ENCODE measurements at regions not wholly inside any gene's neighbourhood (a gene's known extent, or its start where the extent isn't known, plus 50 kb on each side); places are given as distances from the start of the nearest gene placed in this dataset.
A peak's percentile ranks its signal among the peaks of the same experiment; 100 is the strongest.
"Not testable (repeated sequence)": the region's sequence is repeated elsewhere in the genome, so short reads cannot be mapped to it uniquely, and the experiment has no call there.

DNA sequence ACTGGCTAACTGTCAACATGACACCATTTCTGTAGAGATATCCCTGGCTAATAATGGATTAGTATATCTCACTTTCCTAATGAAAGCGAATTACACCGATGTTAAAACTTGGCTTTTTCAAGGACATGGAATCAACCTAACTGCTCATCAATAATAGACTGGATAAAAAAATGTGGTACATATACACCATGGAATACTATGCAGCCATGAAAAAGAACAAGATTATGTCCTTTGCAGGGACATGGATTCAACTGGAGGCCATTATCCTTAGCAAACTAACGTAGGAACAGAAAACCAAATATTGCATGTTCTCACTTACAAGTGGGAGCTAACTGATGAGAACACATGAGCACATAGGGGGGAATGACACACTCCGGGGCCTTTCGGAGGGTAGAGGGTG, 62.6 kb downstream of the ZIC1 start:
- H3K36me3 Mint-ChIP-seq: peaks cover 0 to 5% of the 10 kb centered on the region in 2 donors

DNA sequence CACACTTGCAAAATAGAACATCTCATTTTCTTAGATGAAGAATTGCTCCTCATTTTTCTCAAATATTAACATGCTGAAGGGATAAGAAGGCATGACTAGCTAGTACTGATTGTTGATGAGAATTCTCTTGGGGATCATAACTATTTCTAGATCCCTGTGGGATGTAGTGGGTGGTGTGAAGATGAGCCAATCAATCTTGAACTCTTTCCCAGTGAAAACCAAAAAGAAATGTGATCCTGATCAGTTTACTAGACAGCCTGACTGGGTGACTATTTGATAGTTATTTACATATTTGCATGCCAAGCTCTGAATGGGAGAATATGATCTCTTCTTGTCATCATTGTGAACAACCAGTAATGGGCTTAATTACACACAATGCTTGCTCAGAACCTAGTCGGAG, 63.7 kb downstream of the ZIC1 start:
- DNase-seq (ENCODE audit: low spot score in 2 of 2): no peak
- Mint-ChIP-seq H3K9me3 (peaks cover 0 to 11% of the 10 kb centered on the region in 2 donors), H3K36me3 (peaks cover 0 to 5% of the 10 kb centered on the region in 2 donors), H3K27ac (no peak overlapping the region)
- no peak for ATAC-seq

More for the DNA sequence above, 62.6 kb downstream of the ZIC1 start:
- DNase-seq (ENCODE audit: low spot score in 2 of 2): no peak
- Mint-ChIP-seq H3K27ac (no peak overlapping the region), H3K9me3 (peaks cover 4 to 11% of the 10 kb centered on the region in 2 donors)
- no peak for ATAC-seq

DNA sequence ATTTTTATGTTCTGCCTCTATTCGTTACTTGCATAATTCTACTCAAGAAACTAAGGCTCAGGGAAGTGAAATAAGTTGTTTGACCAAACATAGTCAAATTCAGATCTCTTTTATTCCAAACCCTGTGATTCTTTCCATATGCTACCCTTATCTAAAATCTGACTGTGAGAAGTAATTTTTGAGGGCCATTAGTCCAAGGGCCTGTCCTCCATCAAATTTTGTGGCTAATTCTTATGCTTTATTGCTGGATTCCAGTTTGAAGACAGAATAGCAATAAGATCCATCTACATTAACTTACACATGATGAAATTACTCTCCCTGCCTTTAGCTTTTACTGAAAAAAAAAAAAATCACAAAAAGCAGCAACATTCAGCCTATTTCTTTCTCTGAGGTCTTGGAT, 74.0 kb downstream of the ZIC1 start:
- Mint-ChIP-seq H3K27ac (no peak overlapping the region), H3K9me3 (peaks cover 6 to 12% of the 10 kb centered on the region in 2 donors), H3K36me3 (no peaks in the 10 kb centered on the region)
- ATAC-seq (no peak), DNase-seq (ENCODE audit: low spot score in 2 of 2) (no peak)

DNA sequence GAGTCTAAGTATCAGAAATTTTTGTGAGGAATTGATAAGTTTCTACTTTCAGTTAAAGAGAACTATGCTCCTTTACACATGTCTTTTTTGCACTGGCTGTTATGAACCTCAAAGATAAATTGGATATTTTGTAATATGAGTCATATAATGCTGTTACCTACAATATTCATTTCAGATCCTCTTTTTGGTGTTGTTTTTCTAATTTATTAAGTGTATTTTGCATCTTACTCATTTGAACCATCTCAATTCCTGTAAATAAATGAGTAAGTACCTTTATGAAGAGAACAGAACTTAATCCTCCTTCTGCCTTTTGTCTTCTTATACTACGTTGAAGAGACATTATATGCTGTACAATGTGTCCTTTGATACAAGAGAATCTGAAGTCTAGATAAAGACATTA, 74.4 kb downstream of the ZIC1 start:
- ATAC-seq (no peak), DNase-seq (ENCODE audit: low spot score in 2 of 2) (no peak)
- Mint-ChIP-seq H3K9me3 (peaks cover 6 to 12% of the 10 kb centered on the region in 2 donors), H3K36me3 (no peaks in the 10 kb centered on the region), H3K27ac (no peak overlapping the region)

GRCh38 chr3:147493065-147493464, 83.9 kb downstream of the ZIC1 start:
- Mint-ChIP-seq H3K9me3 (peaks cover 5 to 15% of the 10 kb centered on the region in 2 donors), H3K27ac (no peak overlapping the region), H3K36me3 (no peaks in the 10 kb centered on the region)
- DNase-seq (ENCODE audit: low spot score in 2 of 2) (no peak), ATAC-seq (no peak)

- Mint-ChIP-seq H3K9me3 (peaks cover 5 to 15% of the 10 kb centered on the region in 2 donors), H3K27ac (no peak overlapping the region), H3K36me3 (no peaks in the 10 kb centered on the region)
- DNase-seq (ENCODE audit: low spot score in 2 of 2): no peak
- ATAC-seq: no peak
These were observed 84.5 kb downstream of the ZIC1 start for GRCh38 chr3:147493666-147494065.

- DNase-seq (ENCODE audit: low spot score in 2 of 2) (no peak), ATAC-seq (no peak)
- Mint-ChIP-seq H3K9me3 (peaks cover 0 to 5% of the 10 kb centered on the region in 2 donors), H3K27ac (no peak overlapping the region), H3K36me3 (no peaks in the 10 kb centered on the region)
These were observed 88.1 kb downstream of the ZIC1 start for GRCh38 chr3:147497286-147497685.

GRCh38 chr3:147507638-147508286, 98.6 kb downstream of the ZIC1 start:
- ATAC-seq: no peak
- no peaks in the 10 kb centered on the region for H3K9me3 Mint-ChIP-seq
- no peaks in the 10 kb centered on the region for H3K36me3 Mint-ChIP-seq

GRCh38 chr3:147509448-147509847, 100.3 kb downstream of the ZIC1 start:
- no peak for ATAC-seq
- no peaks in the 10 kb centered on the region for H3K36me3 Mint-ChIP-seq

More at GRCh38 chr3:147507638-147508286, 98.6 kb downstream of the ZIC1 start:
- DNase-seq (ENCODE audit: low spot score in 2 of 2): no peak
- H3K27ac Mint-ChIP-seq: no peak overlapping the region

GRCh38 chr3:147513785-147514184, 104.6 kb downstream of the ZIC1 start:
- Mint-ChIP-seq H3K36me3 (no peaks in the 10 kb centered on the region), H3K9me3 (peaks cover 0 to 4% of the 10 kb centered on the region in 2 donors), H3K27ac (no peak overlapping the region)
- DNase-seq (ENCODE audit: low spot score in 2 of 2) (no peak), ATAC-seq (no peak)

More at GRCh38 chr3:147509448-147509847, 100.3 kb downstream of the ZIC1 start:
- DNase-seq (ENCODE audit: low spot score in 2 of 2): no peak
- no peak overlapping the region for H3K27ac Mint-ChIP-seq
- H3K9me3 Mint-ChIP-seq: no peaks in the 10 kb centered on the region

DNA sequence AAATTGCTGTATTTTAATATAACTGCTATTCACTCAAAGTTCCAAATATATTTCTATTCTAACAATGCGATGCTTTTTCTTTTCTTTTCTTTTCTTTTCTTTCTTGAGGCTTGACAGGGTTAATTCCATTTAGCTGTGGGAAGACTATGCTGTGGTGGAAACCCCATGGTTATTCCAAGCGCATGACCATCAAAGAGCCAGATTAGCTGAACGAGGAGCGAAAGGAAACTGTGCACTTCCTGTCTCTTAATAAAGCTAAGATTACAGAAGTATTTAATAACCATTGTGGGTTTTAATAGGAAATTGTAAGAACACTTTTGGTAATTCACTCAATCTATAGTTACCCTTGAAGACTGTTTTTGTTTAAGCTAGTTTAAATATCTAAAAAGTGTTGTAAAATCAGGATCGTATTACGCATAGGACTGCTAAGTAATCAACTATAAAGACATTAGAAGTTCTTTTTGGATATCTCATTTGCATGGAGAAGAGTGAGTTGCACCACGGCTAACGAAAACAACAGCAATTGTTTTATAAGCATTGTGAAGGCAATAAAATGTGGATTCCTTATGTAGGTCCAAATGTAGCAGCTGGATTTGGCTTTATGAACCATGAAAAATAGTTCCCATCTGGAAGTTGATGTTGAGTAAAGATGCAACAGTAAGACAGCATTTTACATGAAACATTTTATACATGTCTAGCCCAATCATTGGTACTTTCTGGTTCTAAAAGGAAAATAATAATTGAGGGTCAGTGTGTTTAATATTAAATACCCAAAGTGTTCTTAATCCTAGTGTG, 105.4 kb downstream of the ZIC1 start:
- no peak for ATAC-seq
- Mint-ChIP-seq H3K9me3 (peaks cover 0 to 4% of the 10 kb centered on the region in 2 donors), H3K36me3 (no peaks in the 10 kb centered on the region), H3K27ac (no peak overlapping the region)
- DNase-seq (ENCODE audit: low spot score in 2 of 2): no peak

- ATAC-seq: no peak
These were observed 109.3 kb downstream of the ZIC1 start for GRCh38 chr3:147518465-147518864.

DNA sequence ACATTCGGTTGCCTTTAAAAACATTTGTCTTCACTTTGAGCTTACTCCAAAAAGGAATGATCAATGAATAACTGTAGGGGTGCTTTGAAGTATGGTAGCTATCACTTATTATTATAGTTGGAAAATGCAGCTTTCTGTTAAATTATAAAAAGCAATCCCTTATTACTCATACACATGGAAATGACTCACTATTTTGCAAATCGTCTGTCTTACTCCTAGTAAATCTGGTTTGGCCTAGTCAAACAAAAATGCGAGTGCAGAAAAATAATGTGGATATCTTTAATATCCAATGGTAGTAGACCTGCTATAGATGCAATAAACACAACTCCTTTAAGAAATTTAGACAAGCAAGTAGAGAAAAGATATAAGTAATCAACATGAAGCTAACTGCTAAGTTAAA, 112.5 kb downstream of the ZIC1 start:
- Mint-ChIP-seq H3K36me3 (no peaks in the 10 kb centered on the region), H3K9me3 (peaks cover 12 to 20% of the 10 kb centered on the region in 2 donors), H3K27ac (no peak overlapping the region)
- ATAC-seq (no peak), DNase-seq (ENCODE audit: low spot score in 2 of 2) (no peak)

More at GRCh38 chr3:147518465-147518864, 109.3 kb downstream of the ZIC1 start:
- H3K27ac Mint-ChIP-seq: peak overlapping the region in 1 of 2 donors; percentile 17
- H3K36me3 Mint-ChIP-seq: no peaks in the 10 kb centered on the region
- no peak for DNase-seq (ENCODE audit: low spot score in 2 of 2)
- peaks cover 2 to 8% of the 10 kb centered on the region in 2 donors for H3K9me3 Mint-ChIP-seq

- H3K9me3 Mint-ChIP-seq: peaks cover 15 to 22% of the 10 kb centered on the region in 2 donors
- not testable (repeated sequence) for H3K36me3 Mint-ChIP-seq; H3K27ac Mint-ChIP-seq; DNase-seq (ENCODE audit: low spot score in 2 of 2); ATAC-seq
These were observed 113.6 kb downstream of the ZIC1 start for GRCh38 chr3:147522780-147523179.

DNA sequence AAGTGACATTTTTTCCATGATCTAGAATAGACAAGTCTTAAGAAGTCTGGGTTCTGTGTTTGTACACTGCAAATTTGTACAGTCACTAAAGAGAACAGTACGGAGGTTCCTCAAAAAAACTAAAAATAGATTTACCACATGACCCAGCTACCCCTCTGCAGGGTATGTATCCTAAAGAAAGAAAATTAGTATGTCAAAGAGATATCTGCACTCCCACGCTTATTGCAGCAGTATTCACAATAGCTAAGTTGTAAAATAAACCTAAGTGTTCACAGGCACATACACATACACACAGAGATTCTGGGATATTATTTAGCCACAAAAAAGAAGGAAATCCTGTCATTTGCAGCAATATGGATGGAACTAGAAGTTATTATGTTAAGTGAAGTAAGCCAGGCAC, 120.4 kb downstream of the ZIC1 start:
- Mint-ChIP-seq H3K9me3 (peaks cover 20 to 21% of the 10 kb centered on the region in 2 donors), H3K27ac (no peak overlapping the region), H3K36me3 (no peaks in the 10 kb centered on the region)
- no peak for ATAC-seq
- DNase-seq (ENCODE audit: low spot score in 2 of 2): no peak

DNA sequence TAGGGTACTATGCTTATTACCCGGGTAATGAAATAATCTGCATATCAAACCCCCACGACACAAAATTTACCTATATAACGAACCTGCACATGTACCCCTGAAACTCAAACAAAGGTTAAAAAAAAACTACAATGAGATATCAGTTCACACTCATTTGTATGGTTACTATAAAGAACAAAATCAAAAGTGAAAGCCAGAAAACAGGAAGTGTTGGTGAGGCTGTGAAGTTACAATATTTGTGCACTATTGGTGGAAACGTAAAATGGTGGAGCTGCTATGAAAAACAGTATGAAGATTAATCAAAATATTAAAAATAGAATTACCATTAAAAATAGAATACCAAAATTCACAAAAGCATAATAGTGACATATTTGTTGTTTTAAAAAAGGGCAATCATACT, 128.9 kb downstream of the ZIC1 start:
- Mint-ChIP-seq H3K27ac (no peak overlapping the region), H3K36me3 (peaks cover 0 to 14% of the 10 kb centered on the region in 2 donors), H3K9me3 (peaks cover 31 to 39% of the 10 kb centered on the region in 2 donors)
- no peak for DNase-seq (ENCODE audit: low spot score in 2 of 2)
- ATAC-seq: no peak

DNA sequence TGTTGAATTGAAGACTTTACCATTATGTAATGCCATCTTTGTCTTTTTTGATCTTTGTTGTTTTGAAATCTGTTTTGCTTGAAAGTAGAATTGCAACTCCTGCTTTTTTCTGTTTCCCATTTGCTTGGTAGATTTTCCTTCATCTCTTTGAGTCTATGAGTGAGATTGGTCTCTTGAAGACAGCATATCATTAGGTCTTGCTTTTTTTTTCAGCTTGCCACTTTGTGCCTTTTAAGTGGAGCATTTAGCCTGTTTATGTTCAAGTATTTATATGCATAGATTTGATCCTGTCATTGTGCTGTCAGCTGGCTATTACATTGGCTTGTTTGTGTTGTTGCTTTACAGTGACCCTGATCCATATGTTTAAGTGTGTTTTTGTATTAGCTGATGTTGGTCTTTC, 131.8 kb downstream of the ZIC1 start:
- DNase-seq (ENCODE audit: low spot score in 2 of 2) (no peak), ATAC-seq (no peak)
- H3K36me3 Mint-ChIP-seq: peaks cover 0 to 14% of the 10 kb centered on the region in 2 donors
- H3K9me3 Mint-ChIP-seq: peaks cover 25 to 40% of the 10 kb centered on the region in 2 donors
- no peak overlapping the region for H3K27ac Mint-ChIP-seq
